ENCODE measurements at regions not wholly inside any gene's neighbourhood (a gene's known extent, or its start where the extent isn't known, plus 50 kb on each side); places are given as distances from the start of the nearest gene placed in this dataset.

DNA sequence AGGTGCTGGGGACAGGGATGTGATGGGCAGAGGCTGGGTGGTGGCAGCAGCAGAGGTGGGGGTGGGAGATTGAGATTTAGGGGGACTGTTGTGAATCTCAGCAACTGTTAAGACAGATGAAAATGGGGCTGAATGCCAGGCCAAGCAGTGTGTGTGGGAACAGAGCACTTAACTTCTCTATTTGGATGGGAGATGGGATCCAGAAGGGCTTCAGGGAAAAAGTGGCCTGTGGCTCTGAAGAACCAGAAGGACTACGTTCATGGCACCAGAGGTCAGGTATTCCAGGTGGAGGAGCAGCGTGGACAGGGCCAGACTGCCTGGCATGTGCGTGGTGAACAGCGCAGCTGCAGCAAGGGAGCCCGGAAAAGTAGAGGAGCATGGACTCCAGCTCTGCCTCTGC lies 82.6 kb upstream of the SYT13 start:
- ATAC-seq (ENCODE audit: insufficient number of reproducible peaks, low FRiP score, low read depth) (no peak), DNase-seq (ENCODE audit: low spot score) (no peak)
- Histone ChIP-seq H3K9me3 (no peaks in the 10 kb centered on the region), H3K4me1 (ENCODE audit: control insufficient read depth in 1 of 2, low read depth in 2 of 2) (peaks cover 0 to 17% of the 10 kb centered on the region in 2 donors), H3K27me3 (replicated peaks; ENCODE audit: insufficient read depth) (no peaks in the 10 kb centered on the region), H3K27ac (no peak overlapping the region), H3K4me3 (no peak overlapping the region), H3K36me3 (no peaks in the 10 kb centered on the region)
- TF ChIP-seq, protein P1, sequence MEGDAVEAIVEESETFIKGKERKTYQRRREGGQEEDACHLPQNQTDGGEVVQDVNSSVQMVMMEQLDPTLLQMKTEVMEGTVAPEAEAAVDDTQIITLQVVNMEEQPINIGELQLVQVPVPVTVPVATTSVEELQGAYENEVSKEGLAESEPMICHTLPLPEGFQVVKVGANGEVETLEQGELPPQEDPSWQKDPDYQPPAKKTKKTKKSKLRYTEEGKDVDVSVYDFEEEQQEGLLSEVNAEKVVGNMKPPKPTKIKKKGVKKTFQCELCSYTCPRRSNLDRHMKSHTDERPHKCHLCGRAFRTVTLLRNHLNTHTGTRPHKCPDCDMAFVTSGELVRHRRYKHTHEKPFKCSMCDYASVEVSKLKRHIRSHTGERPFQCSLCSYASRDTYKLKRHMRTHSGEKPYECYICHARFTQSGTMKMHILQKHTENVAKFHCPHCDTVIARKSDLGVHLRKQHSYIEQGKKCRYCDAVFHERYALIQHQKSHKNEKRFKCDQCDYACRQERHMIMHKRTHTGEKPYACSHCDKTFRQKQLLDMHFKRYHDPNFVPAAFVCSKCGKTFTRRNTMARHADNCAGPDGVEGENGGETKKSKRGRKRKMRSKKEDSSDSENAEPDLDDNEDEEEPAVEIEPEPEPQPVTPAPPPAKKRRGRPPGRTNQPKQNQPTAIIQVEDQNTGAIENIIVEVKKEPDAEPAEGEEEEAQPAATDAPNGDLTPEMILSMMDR (IDR thresholded peaks at IDR 0.05), result no peak

DNA sequence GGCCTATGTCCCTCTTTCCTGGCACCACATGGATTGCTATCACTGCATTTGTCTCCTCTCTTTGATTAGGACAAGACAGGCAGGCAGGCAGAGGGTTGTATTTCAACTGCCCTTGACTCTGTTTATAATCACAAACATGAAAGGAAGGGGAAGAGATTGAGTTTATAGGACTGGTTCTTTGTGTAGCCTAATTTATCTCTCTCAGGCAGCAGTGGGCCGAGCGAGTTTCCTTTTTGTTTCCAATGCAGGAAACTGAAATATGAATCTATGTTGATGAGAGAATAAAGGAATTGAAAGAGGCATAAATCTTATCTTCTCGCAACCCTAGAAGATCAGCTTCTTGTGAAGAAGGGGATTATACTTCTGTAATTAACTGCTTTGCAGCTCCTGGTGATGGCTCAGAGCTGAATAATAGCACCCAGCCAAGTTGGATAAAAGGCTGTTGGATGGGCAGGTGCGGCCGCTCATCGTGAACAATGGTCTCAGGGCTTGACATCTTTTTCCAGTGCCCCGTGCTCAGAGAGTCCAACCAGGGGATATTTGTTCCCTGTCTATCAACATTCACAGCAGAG lies 80.6 kb upstream of the SYT13 start:
- H3K27me3 ChIP-seq (replicated peaks; ENCODE audit: insufficient read depth), result no peaks in the 10 kb centered on the region
- TF ChIP-seq, protein P1 (IDR thresholded peaks at IDR 0.05), result no peak
- no peak overlapping the region for H3K27ac ChIP-seq
- H3K9me3 ChIP-seq, result no peaks in the 10 kb centered on the region
- no peak for ATAC-seq (ENCODE audit: insufficient number of reproducible peaks, low FRiP score, low read depth)
- no peaks in the 10 kb centered on the region for H3K36me3 ChIP-seq
- no peak overlapping the region for H3K4me3 ChIP-seq
- no peak for DNase-seq (ENCODE audit: low spot score)
- H3K4me1 ChIP-seq (ENCODE audit: control insufficient read depth in 1 of 2, low read depth in 2 of 2), result peaks cover 0 to 17% of the 10 kb centered on the region in 2 donors

DNA sequence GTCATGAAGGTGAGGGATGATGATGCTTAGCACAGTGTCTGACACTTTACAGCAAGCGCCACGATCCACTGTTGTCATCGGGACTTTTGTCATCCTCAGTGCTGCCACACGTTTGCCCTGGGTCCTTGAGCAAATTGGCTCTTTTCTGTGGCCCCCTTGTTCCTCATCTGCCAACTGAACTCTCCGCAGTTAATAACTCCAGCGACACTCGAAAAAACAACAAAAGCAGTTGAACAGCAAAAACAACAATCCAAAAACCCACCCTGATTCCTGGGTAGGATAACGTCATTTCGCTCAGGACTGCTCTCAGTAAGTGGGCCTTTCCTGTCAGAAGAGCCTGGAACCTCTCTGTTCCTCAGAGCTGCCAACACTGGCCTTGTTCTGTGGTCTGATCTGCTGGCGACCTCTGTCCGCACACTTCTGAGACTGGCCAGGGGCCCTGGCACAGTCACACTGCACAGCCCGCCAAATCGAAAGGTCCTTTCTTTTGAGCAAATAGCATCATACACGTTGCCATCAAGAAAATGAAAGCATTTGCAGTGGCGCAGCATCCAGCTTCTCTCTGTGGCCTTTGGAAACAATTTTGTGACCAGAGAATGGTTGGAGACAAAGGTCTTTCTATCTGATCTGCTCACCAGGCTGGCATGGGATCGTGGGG lies 79.9 kb upstream of the SYT13 start:
- ATAC-seq (ENCODE audit: insufficient number of reproducible peaks, low FRiP score, low read depth), result no peak
- Histone ChIP-seq H3K27ac (peak overlapping the region in 1 of 2 donors; percentile 12), H3K9me3 (no peaks in the 10 kb centered on the region), H3K36me3 (no peaks in the 10 kb centered on the region), H3K4me1 (ENCODE audit: control insufficient read depth in 1 of 2, low read depth in 2 of 2) (peaks cover 0 to 11% of the 10 kb centered on the region in 2 donors), H3K4me3 (peak overlapping the region; percentile 16), H3K27me3 (replicated peaks; ENCODE audit: insufficient read depth) (no peaks in the 10 kb centered on the region)
- no peak for DNase-seq (ENCODE audit: low spot score)
- TF ChIP-seq, protein P1 (IDR thresholded peaks at IDR 0.05), result no peak

DNA sequence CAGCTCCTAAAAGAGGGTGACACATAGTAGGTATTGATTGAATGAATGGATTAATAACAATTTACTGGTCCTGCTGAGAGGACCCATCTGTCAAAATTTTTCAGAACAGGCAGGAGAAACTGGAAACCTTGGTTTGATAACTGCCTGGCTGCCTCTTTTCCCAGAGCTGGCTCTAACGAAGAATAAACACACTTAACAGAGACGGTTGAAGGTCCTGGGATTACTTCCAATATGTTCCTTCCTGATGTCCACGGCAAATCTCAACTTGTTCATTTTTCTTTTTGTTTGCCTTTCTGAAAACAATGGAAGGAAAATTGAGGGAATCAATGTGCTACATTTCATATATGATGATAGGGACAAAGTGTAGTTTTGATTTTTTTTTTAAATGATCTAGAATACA lies 76.5 kb upstream of the SYT13 start:
- Histone ChIP-seq H3K9me3 (no peaks in the 10 kb centered on the region), H3K27ac (no peak overlapping the region), H3K4me1 (ENCODE audit: control insufficient read depth in 1 of 2, low read depth in 2 of 2) (peaks cover 0 to 10% of the 10 kb centered on the region in 2 donors), H3K36me3 (no peaks in the 10 kb centered on the region), H3K4me3 (no peak overlapping the region), H3K27me3 (replicated peaks; ENCODE audit: insufficient read depth) (no peaks in the 10 kb centered on the region)
- DNase-seq (ENCODE audit: low spot score), result no peak
- ATAC-seq (ENCODE audit: insufficient number of reproducible peaks, low FRiP score, low read depth), result no peak
- TF ChIP-seq, protein P1 (IDR thresholded peaks at IDR 0.05), result no peak

DNA sequence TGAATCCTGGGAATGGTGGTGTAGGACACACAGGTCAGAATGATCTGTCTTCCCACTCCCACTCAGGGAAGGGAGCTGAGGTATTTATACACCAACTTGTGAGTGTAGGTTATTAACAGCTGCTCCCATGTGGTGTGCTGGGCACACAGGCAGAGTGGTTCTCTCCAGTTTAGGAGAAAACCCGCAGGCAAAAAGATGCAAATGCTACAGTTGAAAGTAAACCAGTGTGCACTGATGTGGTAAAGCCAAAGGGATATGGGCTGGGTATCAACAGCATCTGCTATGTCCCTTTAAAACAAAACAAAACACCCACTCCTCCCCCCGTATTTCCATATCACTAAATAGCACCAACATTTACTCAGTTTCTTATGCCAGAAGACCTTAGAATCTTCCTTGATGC lies 75.4 kb upstream of the SYT13 start:
- TF ChIP-seq, protein P1 (IDR thresholded peaks at IDR 0.05), result no peak
- no peaks in the 10 kb centered on the region for H3K9me3 ChIP-seq
- no peak for ATAC-seq (ENCODE audit: insufficient number of reproducible peaks, low FRiP score, low read depth)
- no peak overlapping the region for H3K27ac ChIP-seq
- peaks cover 0 to 12% of the 10 kb centered on the region in 2 donors for H3K4me1 ChIP-seq (ENCODE audit: control insufficient read depth in 1 of 2, low read depth in 2 of 2)
- H3K27me3 ChIP-seq (replicated peaks; ENCODE audit: insufficient read depth), result no peaks in the 10 kb centered on the region
- no peak for DNase-seq (ENCODE audit: low spot score)
- H3K4me3 ChIP-seq, result no peak overlapping the region
- no peaks in the 10 kb centered on the region for H3K36me3 ChIP-seq
